Small intestine (tissue), 7 donors: ENCODE measurements at regions not wholly inside any gene's neighbourhood (a gene's known extent, or its start where the extent isn't known, plus 50 kb on each side); places are given as distances from the start of the nearest gene placed in this dataset.
A peak's percentile ranks its signal among the peaks of the same experiment; 100 is the strongest.

Experiments used
- DNase-seq, 2 donors: peaks; one replicate each; pipeline versions ENCODE4 v3.0.0 to v3.0.0-alpha.2; 2013
- FAIRE-seq: peaks from 2 replicates; lab custom pipeline; 2012; peaks lifted over from hg19 to GRCh38; lab: Jason Lieb, UNC
- H3K27ac ChIP-seq, 3 donors: one replicate each; pipeline ENCODE4 v1.5.1; 2013; ENCODE audit warnings: low read length in 2 of 3, mild to moderate bottlenecking in 2 of 3, control low read depth in 1 of 3, inconsistent platforms in 1 of 3, low read depth in 1 of 3, moderate library complexity in 1 of 3
- H3K27me3 ChIP-seq, 3 donors: one replicate each; pipeline ENCODE4 v1.6.1; 2013; ENCODE audit warnings: low read length in 3 of 3, inconsistent platforms in 1 of 3; ENCODE audit not compliant: control insufficient read depth in 3 of 3, insufficient read depth in 3 of 3
- H3K36me3 ChIP-seq, 3 donors: one replicate each; pipeline ENCODE4 v1.6.1; 2013; ENCODE audit warnings: low read length in 3 of 3, inconsistent platforms in 1 of 3, low read depth in 1 of 3, mild to moderate bottlenecking in 1 of 3, moderate library complexity in 1 of 3; ENCODE audit not compliant: control insufficient read depth in 3 of 3, insufficient read depth in 2 of 3
- H3K4me1 ChIP-seq, 3 donors: one replicate each; pipeline ENCODE4 v1.6.1; 2013; ENCODE audit warnings: low read length in 2 of 3, inconsistent platforms in 1 of 3, low read depth in 1 of 3, mild to moderate bottlenecking in 1 of 3, moderate library complexity in 1 of 3; ENCODE audit not compliant: control insufficient read depth in 3 of 3, insufficient read depth in 2 of 3
- H3K4me3 ChIP-seq, 3 donors: one replicate each; pipeline ENCODE4 v1.5.1; 2013; ENCODE audit warnings: low read length in 3 of 3, control low read depth in 1 of 3, inconsistent platforms in 1 of 3, low read depth in 1 of 3, mild to moderate bottlenecking in 1 of 3, moderate library complexity in 1 of 3
- H3K9me3 ChIP-seq, 2 donors: one replicate each; pipeline ENCODE4 v1.6.1; 2013; ENCODE audit warnings: low read depth in 1 of 2, low read length in 1 of 2; ENCODE audit not compliant: control insufficient read depth in 2 of 2, insufficient read depth in 1 of 2
- WGBS, 3 donors: extraction: QIAGEN DNeasy Blood & Tissue Kit; methylation state at CpG; one replicate each; pipeline ENCODE4 v1.1.7; 2013; 5-methylcytosine and 5-hydroxymethylcytosine counted together
- donor health status: healthy with polysubstance abuse.
- donor health status: control.
- donor health status: control.
- donor health status: Bipolar disorder and iron deficiency.
- donor health status: healthy.

DNA sequence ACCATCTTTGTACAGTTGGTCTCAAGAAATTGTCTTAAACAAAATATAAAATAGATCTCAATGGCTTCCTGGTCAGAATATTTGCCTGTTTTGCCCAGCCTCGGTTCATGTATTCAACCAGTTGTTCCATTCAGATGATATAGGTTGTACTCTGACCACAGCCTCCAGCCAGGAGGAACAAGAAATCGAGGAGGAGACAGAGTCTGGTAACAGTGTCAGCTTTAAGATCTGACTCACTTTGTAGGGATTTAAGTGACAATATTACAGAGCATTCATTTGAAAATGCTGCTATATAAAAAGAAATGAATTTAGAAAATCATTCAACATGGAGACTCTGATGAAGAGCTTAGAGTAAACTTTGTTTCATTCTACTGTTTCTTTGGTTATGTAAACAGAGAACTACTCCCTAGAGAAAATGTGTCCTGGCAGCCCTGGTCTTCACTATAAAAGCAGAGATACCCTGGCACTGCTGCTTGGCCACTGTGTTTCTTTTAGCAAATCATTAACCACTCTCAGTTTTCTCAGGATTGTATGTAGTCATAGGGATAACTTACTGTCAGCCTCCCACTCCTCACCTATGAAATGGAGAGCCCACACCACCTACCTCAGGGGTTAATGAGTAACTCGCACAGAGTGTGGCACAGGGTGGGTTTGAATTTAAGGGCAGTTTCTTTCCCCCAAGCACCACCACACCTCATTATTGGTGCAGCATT is 53.5 kb downstream of the PAGE2 start:
- Histone ChIP-seq H3K9me3 (peaks cover 0 to 5% of the 10 kb centered on the region in 2 donors), H3K4me1 (no peaks in the 10 kb centered on the region), H3K27ac (peak overlapping the region; percentile 10 to 60 (median 30)), H3K27me3 (no peaks in the 10 kb centered on the region), H3K4me3 (no peak overlapping the region), H3K36me3 (no peaks in the 10 kb centered on the region)
- 27 to 61% (median 50%) methylated on average over 3 of the region's 3 CpGs for WGBS, 3 donors
- peak; percentile 40 to 58 for DNase-seq
- FAIRE-seq: no peak

GRCh38 chrX:55142919-55143310 is 54.1 kb downstream of the PAGE2 start:
- 50 to 57% (median 54%) methylated on average over 6 of the region's 6 CpGs for WGBS, 3 donors
- Histone ChIP-seq H3K9me3 (peaks cover 0 to 5% of the 10 kb centered on the region in 2 donors), H3K4me3 (no peak overlapping the region), H3K27me3 (no peaks in the 10 kb centered on the region), H3K36me3 (no peaks in the 10 kb centered on the region), H3K27ac (peak overlapping the region in 1 of 3 donors; percentile 60), H3K4me1 (no peaks in the 10 kb centered on the region)
- FAIRE-seq (no peak), DNase-seq (no peak)

DNA sequence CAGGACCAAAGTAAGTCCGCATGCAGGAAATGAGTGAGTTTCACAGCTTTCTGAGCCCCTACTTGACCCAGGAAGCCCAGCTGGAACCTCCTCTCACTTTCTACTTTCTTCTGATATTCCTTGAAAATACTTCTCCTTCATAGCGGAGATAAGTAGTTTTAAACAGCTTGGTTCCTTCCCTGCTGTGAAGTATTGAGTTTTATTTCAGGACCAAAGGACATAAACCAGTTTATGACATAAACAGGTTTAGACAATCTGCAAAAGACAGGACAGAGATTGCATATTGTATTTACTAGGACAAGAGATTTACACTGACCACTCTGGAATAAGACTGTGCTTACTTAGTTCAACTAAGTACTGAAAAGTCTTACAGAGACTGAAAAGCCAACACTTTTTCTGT is 54.8 kb downstream of the PAGE2 start:
- WGBS, 3 donors: 61 to 72% (median 70%) methylated on average over 2 of the region's 2 CpGs
- Histone ChIP-seq H3K4me3 (no peak overlapping the region), H3K36me3 (no peaks in the 10 kb centered on the region), H3K9me3 (peaks cover 0 to 5% of the 10 kb centered on the region in 2 donors), H3K27me3 (no peaks in the 10 kb centered on the region), H3K4me1 (no peaks in the 10 kb centered on the region), H3K27ac (no peak overlapping the region)
- DNase-seq: no peak
- no peak for FAIRE-seq

- WGBS, 3 donors: 80 to 89% (median 86%) methylated on average over 2 of the region's 2 CpGs
- Histone ChIP-seq H3K9me3 (peaks cover 0 to 2% of the 10 kb centered on the region in 2 donors), H3K4me1 (no peaks in the 10 kb centered on the region), H3K27ac (no peak overlapping the region), H3K27me3 (no peaks in the 10 kb centered on the region), H3K4me3 (no peak overlapping the region), H3K36me3 (no peaks in the 10 kb centered on the region)
- DNase-seq: no peak
- FAIRE-seq: no peak
Measured at GRCh38 chrX:55144697-55145096, 55.9 kb downstream of the PAGE2 start.

DNA sequence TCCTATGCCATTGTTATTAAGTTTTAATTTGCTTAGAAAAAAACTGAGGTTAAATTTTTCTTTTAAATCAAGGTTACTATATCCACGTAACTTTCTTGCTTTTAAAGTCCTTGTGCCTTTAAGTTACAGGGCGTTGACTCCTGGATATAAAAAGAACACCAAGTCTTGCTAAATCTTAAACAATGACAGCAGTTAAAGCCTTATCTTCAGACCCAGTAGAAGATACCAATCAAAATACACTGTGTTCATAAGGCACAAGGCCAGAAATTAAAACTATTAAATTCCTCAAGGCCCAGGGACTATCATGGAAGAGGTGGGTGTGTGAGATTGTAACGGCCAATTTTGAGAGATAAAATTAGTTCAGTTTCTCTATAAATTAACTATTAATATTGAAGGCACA is 60.4 kb downstream of the PAGE2 start:
- Histone ChIP-seq H3K9me3 (no peaks in the 10 kb centered on the region), H3K36me3 (no peaks in the 10 kb centered on the region), H3K4me1 (no peaks in the 10 kb centered on the region), H3K4me3 (no peak overlapping the region), H3K27ac (no peak overlapping the region), H3K27me3 (no peaks in the 10 kb centered on the region)
- no peak for FAIRE-seq
- DNase-seq: peak in 1 of 2 donors; percentile 29
- WGBS, 3 donors: 11 to 49% (median 46%) methylated on average over 3 of the region's 3 CpGs

DNA sequence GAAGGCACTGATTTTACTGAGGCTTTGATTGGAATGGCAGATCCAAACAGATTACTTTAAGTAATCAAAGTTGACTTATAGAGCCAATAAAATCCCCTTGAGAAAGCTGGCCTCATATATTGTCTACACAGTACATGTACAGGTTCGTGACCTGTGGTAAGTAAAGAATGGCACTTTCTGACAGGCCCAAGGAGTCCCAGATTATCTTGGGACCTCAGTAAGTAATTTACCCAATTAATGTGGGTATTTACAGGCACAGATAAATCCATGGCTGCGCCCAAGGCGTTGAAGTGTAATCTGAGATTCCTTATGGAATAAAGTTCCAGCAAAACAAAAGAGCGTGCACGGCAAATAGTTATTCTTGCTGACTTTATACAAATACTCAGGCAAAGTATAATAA is 62.4 kb downstream of the PAGE2 start:
- FAIRE-seq (no peak), DNase-seq (no peak)
- Histone ChIP-seq H3K27ac (no peak overlapping the region), H3K36me3 (no peaks in the 10 kb centered on the region), H3K4me3 (no peak overlapping the region), H3K4me1 (no peaks in the 10 kb centered on the region), H3K9me3 (no peaks in the 10 kb centered on the region), H3K27me3 (no peaks in the 10 kb centered on the region)
- WGBS, 3 donors: 83 to 89% (median 88%) methylated on average over 5 of the region's 5 CpGs

- no peaks in the 10 kb centered on the region for H3K36me3 ChIP-seq
- FAIRE-seq (no peak), DNase-seq (no peak)
- peaks cover 0 to 1% (median 0%) of the 10 kb centered on the region in 3 donors for H3K27me3 ChIP-seq
- no peaks in the 10 kb centered on the region for H3K9me3 ChIP-seq
- WGBS, 3 donors: 49 to 57% (median 53%) methylated on average over 3 of the region's 3 CpGs
- no peaks in the 10 kb centered on the region for H3K4me1 ChIP-seq
- no peak overlapping the region for H3K4me3 ChIP-seq
- H3K27ac ChIP-seq: no peak overlapping the region
Measured at GRCh38 chrX:55159551-55159950, 60.6 kb upstream of the PAGE5 start.

DNA sequence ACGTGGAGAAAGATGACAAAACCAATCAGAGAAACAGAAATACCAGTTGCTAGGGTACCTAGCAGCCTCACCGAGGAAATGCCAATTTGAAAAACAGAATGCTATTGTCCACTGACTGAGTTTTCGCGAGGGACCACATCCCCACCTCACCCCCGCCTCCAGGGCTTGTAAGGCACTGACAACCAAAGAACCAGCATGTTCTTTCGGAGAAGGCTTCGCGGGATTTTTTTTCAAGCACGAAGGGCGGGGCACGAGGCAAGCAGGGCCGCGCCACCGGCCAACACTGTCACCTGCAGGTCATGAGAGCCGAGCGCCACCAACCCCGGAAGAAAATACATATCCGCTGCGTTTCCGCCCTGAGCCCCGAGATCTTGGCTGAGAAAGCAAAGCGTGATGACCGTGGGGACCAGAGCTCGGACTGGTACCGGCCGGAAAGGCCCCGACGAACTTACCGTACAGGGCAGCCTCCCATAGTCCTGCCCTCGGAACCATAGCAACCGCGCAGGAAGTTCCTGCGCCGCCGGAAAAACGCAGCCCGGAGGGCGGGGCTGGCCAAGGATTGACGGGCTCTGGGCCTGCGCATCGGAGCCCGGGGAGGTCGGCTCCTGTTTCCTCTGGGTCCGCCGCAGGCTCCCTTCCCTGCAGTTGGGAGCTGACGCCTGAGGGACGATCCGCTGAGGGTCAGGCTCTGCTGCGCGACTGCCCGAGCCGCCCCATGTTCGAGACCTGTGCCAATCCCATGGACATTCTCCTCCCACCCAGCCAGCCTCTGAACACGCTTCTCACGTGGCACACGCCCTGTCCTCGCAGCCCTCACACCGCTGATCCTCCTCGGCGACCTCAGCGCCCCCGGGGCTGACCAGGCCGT is 59.2 kb upstream of the PAGE5 start:
- Histone ChIP-seq H3K27ac (peak overlapping the region; percentile 14 to 96 (median 93)), H3K27me3 (peaks cover 0 to 1% (median 0%) of the 10 kb centered on the region in 3 donors), H3K9me3 (no peaks in the 10 kb centered on the region), H3K4me3 (peak overlapping the region; percentile 24 to 72 (median 43)), H3K36me3 (no peaks in the 10 kb centered on the region), H3K4me1 (no peaks in the 10 kb centered on the region)
- WGBS, 3 donors: 0 to 39% (median 8%) methylated on average over 51 to 63 of the region's 63 CpGs
- FAIRE-seq (peak; percentile 15), DNase-seq (peak; percentile 87 to 94)
